Kidney (tissue), 13 donors: ENCODE measurements at regions not wholly inside any gene's neighbourhood (a gene's known extent, or its start where the extent isn't known, plus 50 kb on each side); places are given as distances from the start of the nearest gene placed in this dataset.

Source experiments
- DNase-seq, 5 donors: peaks; one replicate each; pipeline ENCODE4 v3.0.0-alpha.2; 2013 to 2020
- FAIRE-seq: peaks from 2 replicates; lab custom pipeline; 2012; peaks lifted over from hg19 to GRCh38; lab: Jason Lieb, UNC
- H3K27ac ChIP-seq, 2 donors: one replicate each; pipeline ENCODE4 v1.7.0; 2013; ENCODE audit warnings: low read depth in 2 of 2, low read length in 2 of 2, inconsistent platforms in 1 of 2
- H3K27me3 ChIP-seq: one replicate; pipeline ENCODE4 v1.7.1; 2013; ENCODE audit warnings: low read length, inconsistent platforms; ENCODE audit not compliant: control insufficient read depth, insufficient read depth
- H3K36me3 ChIP-seq, 3 donors: one replicate each; pipeline versions ENCODE4 v1.7.0 to v1.7.1; 2013; ENCODE audit warnings: low read length in 3 of 3, control low read depth in 1 of 3, inconsistent platforms in 1 of 3; ENCODE audit not compliant: insufficient read depth in 3 of 3, control insufficient read depth in 2 of 3
- H3K4me1 ChIP-seq, 3 donors: one replicate each; pipeline versions ENCODE4 v1.7.0 to v1.7.1; 2013; ENCODE audit warnings: low read length in 3 of 3, inconsistent platforms in 1 of 3, low read depth in 1 of 3; ENCODE audit not compliant: control insufficient read depth in 2 of 3, insufficient read depth in 2 of 3
- H3K4me3 ChIP-seq, 3 donors: one replicate each; pipeline versions ENCODE4 v1.7.0 to v1.8.1; 2013; ENCODE audit warnings: low read length in 3 of 3, control low read depth in 1 of 3, inconsistent platforms in 1 of 3
- H3K9ac ChIP-seq, 3 donors: one replicate each; pipeline versions ENCODE4 v1.7.0 to v1.7.1; 2013; ENCODE audit warnings: low read length in 3 of 3, control low read depth in 1 of 3, inconsistent platforms in 1 of 3
- H3K9me3 ChIP-seq, 3 donors: one replicate each; pipeline versions ENCODE4 v1.7.0 to v1.7.1; 2013; ENCODE audit warnings: low read length in 3 of 3, control low read depth in 1 of 3, inconsistent platforms in 1 of 3; ENCODE audit not compliant: control insufficient read depth in 2 of 3, insufficient read depth in 1 of 3
- intact Hi-C: fragments of 100-400 bp; cut with DNase I; formaldehyde crosslinking; loops from one replicate; pipeline ENCODE4 v1.11.1; 2022
- TF ChIP-seq, protein P1 (sequence below): IDR thresholded peaks from 3 replicates; pipeline ENCODE4 v1.5.1; 2012; ENCODE audit warnings: mild to moderate bottlenecking, moderate library complexity, borderline replicate concordance; ENCODE audit not compliant: insufficient read depth; ENCODE audit errors: extremely low read depth
- donor health status: control.
- donor health status: control.
- donor health status: control.
- donor health status: control.
- donor health status: control.
- donor health status: DM: yes; HTN: yes; CAD: no.
- donor health status: Normal renal cell carcinoma (clear cell type).

DNA sequence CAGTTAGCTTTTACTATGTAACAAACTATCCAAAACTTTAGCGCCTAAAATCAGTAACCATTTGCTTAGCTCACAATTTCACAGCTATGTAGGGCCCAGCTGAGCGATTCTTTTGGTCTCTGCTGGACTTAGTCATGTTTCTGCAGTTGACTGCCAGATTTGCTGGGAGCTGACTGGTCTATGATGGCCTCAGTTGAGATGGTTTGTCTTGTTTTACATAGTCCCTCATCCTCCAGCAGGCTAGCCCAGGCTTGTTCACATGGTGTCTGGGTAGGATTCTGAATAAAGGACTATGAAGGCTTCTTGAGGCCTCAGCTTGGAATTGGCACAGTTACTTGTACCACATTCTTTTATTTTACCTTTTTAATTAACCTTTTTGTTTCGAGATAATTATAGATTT lies 247.8 kb upstream of the CHD6 start:
- no peak for FAIRE-seq
- Histone ChIP-seq H3K9ac (no peak overlapping the region), H3K9me3 (peaks cover 0 to 1% (median 0%) of the 10 kb centered on the region in 3 donors), H3K4me1 (no peaks in the 10 kb centered on the region), H3K27ac (no peak overlapping the region), H3K36me3 (no peaks in the 10 kb centered on the region), H3K4me3 (no peak overlapping the region), H3K27me3 (no peaks in the 10 kb centered on the region)
- intact Hi-C loops = no loop called here
- DNase-seq = no peak
- TF ChIP-seq, protein P1, sequence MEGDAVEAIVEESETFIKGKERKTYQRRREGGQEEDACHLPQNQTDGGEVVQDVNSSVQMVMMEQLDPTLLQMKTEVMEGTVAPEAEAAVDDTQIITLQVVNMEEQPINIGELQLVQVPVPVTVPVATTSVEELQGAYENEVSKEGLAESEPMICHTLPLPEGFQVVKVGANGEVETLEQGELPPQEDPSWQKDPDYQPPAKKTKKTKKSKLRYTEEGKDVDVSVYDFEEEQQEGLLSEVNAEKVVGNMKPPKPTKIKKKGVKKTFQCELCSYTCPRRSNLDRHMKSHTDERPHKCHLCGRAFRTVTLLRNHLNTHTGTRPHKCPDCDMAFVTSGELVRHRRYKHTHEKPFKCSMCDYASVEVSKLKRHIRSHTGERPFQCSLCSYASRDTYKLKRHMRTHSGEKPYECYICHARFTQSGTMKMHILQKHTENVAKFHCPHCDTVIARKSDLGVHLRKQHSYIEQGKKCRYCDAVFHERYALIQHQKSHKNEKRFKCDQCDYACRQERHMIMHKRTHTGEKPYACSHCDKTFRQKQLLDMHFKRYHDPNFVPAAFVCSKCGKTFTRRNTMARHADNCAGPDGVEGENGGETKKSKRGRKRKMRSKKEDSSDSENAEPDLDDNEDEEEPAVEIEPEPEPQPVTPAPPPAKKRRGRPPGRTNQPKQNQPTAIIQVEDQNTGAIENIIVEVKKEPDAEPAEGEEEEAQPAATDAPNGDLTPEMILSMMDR = no peak

DNA sequence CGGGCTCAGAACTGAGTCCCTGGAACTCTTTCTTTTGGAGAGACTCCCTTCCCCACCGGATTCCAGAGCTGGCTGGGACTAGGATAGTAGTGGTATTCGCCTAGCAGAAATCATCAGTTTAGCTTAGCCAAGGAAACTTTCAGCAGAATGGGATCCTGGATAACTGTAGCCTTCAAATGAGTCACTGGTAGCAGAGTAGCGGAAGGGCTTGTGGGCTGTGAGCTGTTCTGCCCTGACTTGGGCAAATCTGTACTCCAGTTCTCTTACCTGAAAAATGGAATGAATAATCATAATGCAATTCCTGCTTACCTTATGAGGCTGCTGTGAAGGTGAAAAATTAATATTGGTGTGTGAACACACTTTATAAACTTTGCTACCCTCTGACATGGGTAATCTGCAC lies 244.3 kb upstream of the CHD6 start:
- FAIRE-seq = no peak
- H3K36me3 ChIP-seq = no peaks in the 10 kb centered on the region
- H3K4me3 ChIP-seq = no peak overlapping the region
- H3K4me1 ChIP-seq = no peaks in the 10 kb centered on the region
- no peaks in the 10 kb centered on the region for H3K9me3 ChIP-seq
- TF ChIP-seq, protein P1 = no peak
- DNase-seq = no peak
- intact Hi-C loops = no loop called here
- no peak overlapping the region for H3K27ac ChIP-seq
- H3K27me3 ChIP-seq = no peaks in the 10 kb centered on the region
- no peak overlapping the region for H3K9ac ChIP-seq

DNA sequence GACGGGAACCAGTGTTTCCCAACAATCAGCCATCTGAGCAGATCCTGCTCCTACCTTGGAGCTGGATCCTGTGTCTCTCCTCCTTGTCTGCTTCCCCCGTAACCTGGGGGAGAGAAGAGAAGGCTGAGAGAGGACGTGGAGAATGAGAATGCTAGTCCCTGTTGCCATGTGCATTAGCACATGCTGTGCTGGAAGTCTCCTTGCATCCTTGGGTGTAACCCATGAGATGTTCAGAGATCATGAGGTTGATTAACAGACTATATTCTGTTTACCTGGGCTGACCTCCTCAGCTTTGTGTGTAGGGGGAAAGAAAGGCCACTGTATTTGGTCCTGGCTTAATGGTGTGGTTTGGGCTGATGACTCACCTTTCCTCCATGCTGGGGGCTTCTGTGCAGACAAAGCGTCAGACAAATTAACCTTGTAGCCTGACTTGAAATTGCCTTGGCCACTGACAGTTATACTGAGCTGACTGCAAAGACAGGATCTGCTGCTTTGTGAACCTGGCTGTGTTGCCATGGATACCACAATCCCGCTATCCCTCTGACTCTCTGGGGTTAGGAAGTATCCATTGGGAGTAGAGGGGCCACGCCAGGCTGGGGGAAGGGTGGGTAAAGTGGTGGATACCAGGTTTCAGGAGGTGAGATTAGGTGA lies 243.7 kb upstream of the CHD6 start:
- intact Hi-C loops = no loop called here
- H3K36me3 ChIP-seq = no peaks in the 10 kb centered on the region
- DNase-seq (no peak), FAIRE-seq (no peak)
- H3K4me1 ChIP-seq = no peaks in the 10 kb centered on the region
- H3K4me3 ChIP-seq = no peak overlapping the region
- TF ChIP-seq, protein P1 = no peak
- H3K27ac ChIP-seq = no peak overlapping the region
- no peaks in the 10 kb centered on the region for H3K9me3 ChIP-seq
- no peak overlapping the region for H3K9ac ChIP-seq
- H3K27me3 ChIP-seq = no peaks in the 10 kb centered on the region

DNA sequence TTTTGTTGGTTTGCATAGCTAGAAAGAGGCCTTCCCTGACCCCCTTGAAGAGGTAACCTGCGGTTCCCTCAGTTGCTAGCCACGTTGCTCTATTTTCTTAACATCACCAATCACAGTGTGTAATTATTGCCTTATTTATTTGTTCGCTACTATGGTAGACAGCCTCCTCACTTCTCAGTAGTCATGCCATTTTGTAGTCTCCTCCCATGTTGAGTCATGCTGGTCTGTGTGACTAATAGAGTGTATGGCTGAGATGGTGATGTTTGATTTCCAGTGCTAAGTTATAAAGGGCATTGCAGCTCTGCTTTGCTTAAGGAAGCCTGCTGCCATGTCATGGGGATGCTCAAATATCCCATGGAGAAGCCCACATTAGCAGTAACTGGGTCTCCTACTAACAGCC lies 236.6 kb upstream of the CHD6 start:
- Histone ChIP-seq H3K9me3 (peaks cover 0 to 3% (median 0%) of the 10 kb centered on the region in 3 donors), H3K27me3 (no peaks in the 10 kb centered on the region), H3K9ac (no peak overlapping the region), H3K4me1 (no peaks in the 10 kb centered on the region), H3K27ac (no peak overlapping the region), H3K36me3 (no peaks in the 10 kb centered on the region), H3K4me3 (no peak overlapping the region)
- intact Hi-C loops = no loop called here
- FAIRE-seq (no peak), DNase-seq (no peak)
- TF ChIP-seq, protein P1 = no peak
